ENCODE measurements at regions not wholly inside any gene's neighbourhood (a gene's known extent, or its start where the extent isn't known, plus 50 kb on each side); places are given as distances from the start of the nearest gene placed in this dataset.

DNA sequence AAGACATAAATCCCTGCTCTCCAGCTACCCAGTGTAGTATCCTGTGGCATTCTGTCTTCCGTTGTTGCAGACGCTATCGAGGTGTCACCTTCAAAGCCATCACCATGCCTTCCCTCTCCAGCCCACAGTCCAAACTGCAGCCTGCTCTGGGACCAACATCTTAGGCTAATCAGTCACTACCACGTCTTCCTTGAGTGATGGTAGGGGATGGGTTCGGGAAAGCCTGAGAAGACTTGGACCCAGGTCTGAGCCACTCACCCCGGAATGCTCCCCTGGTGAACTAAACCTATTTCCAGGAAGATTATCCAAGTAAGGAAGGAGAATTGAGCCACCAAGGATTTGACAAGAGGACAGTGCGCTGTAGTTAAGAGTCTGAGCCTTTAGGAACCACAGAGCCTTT lies 52.9 kb upstream of the IRX1 start:
- TF ChIP-seq, protein P1, sequence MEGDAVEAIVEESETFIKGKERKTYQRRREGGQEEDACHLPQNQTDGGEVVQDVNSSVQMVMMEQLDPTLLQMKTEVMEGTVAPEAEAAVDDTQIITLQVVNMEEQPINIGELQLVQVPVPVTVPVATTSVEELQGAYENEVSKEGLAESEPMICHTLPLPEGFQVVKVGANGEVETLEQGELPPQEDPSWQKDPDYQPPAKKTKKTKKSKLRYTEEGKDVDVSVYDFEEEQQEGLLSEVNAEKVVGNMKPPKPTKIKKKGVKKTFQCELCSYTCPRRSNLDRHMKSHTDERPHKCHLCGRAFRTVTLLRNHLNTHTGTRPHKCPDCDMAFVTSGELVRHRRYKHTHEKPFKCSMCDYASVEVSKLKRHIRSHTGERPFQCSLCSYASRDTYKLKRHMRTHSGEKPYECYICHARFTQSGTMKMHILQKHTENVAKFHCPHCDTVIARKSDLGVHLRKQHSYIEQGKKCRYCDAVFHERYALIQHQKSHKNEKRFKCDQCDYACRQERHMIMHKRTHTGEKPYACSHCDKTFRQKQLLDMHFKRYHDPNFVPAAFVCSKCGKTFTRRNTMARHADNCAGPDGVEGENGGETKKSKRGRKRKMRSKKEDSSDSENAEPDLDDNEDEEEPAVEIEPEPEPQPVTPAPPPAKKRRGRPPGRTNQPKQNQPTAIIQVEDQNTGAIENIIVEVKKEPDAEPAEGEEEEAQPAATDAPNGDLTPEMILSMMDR (IDR thresholded peaks at IDR 0.05; ENCODE audit: borderline replicate concordance, control extremely low read depth, extremely low read depth, insufficient read depth, missing control alignments) = no peak
- in situ Hi-C loops (cut with MboI; ENCODE audit: low sequenced_read_pairs, unreplicated experiment) = no loop called here
- DNase-seq (ENCODE audit: low spot score) = no peak

DNA sequence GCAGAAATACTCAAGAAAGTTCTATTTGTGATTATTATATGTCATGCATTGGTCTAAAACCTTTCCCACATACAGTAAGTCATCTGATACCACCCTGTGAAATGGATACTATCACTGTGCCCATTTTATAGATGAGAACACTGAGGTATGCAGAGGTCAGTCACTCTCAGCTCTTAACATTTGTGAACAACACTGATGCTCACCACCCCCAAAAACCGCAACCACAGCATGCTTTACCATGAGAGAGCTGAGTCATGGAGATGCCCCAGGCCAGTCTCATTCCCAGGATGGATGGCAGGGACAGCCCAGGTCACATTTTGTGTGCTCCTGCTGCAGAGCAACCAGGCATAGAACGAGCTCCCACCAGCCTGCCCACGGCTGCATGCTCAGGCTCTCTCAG lies 53.5 kb upstream of the IRX1 start:
- DNase-seq (ENCODE audit: low spot score) = no peak
- in situ Hi-C loops (cut with MboI; ENCODE audit: low sequenced_read_pairs, unreplicated experiment) = no loop called here
- TF ChIP-seq, protein P1 (IDR thresholded peaks at IDR 0.05; ENCODE audit: borderline replicate concordance, control extremely low read depth, extremely low read depth, insufficient read depth, missing control alignments) = no peak

GRCh38 chr5:3538886-3539285 lies 56.7 kb upstream of the IRX1 start:
- TF ChIP-seq, protein P1 (IDR thresholded peaks at IDR 0.05; ENCODE audit: borderline replicate concordance, control extremely low read depth, extremely low read depth, insufficient read depth, missing control alignments) = no peak
- no peak for DNase-seq (ENCODE audit: low spot score)
- in situ Hi-C loops (cut with MboI; ENCODE audit: low sequenced_read_pairs, unreplicated experiment) = no loop called here

- TF ChIP-seq, protein P1 (IDR thresholded peaks at IDR 0.05; ENCODE audit: borderline replicate concordance, control extremely low read depth, extremely low read depth, insufficient read depth, missing control alignments) = no peak
- no peak for DNase-seq (ENCODE audit: low spot score)
- in situ Hi-C loops (cut with MboI; ENCODE audit: low sequenced_read_pairs, unreplicated experiment) = no loop called here
These were observed 57.7 kb upstream of the IRX1 start for GRCh38 chr5:3537942-3538341.

DNA sequence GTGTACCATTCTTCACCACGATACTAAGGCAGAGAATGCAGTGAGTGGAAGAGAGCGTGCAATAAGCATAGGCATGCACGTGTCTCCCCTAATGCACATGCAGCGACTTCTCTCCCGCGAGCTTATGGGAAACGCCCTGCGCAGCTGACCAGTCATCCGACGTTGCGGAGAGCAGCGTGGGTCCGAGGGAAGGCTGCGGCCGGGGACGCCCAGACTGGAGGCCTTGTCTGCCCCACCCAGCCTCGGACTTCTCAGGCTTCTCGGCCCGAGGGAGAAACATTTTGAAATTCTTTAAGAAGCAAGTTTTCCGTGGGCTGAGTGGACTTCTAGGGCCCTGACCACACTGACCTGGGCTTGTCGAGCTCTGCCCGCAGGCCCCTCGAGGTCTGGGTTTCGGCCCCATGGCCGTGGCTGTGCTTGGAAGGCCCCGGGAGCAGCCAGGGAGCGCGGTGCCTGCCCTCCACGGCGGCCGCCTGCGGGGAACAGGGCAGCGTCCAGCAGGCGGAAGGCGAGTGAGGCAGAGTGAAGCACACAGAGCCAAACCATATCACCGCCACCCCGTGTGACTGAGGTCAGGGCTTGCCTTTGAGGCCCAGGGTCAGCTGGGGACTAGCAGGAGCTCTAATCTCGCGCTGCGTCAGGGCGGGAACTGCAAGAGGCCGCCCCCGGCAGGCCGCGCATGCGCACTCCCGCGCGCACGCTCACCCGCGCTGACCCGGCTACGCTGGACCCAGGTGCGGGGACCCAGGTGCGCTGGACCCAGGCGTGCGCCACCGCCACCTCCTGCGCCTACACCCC lies 60.0 kb upstream of the IRX1 start:
- TF ChIP-seq, protein P1 (IDR thresholded peaks at IDR 0.05; ENCODE audit: borderline replicate concordance, control extremely low read depth, extremely low read depth, insufficient read depth, missing control alignments) = no peak
- DNase-seq (ENCODE audit: low spot score) = no peak
- in situ Hi-C loops (cut with MboI; ENCODE audit: low sequenced_read_pairs, unreplicated experiment) = no loop called here

- TF ChIP-seq, protein P1 (IDR thresholded peaks at IDR 0.05; ENCODE audit: borderline replicate concordance, control extremely low read depth, extremely low read depth, insufficient read depth, missing control alignments) = no peak
- in situ Hi-C loops (cut with MboI; ENCODE audit: low sequenced_read_pairs, unreplicated experiment) = no loop called here
- no peak for DNase-seq (ENCODE audit: low spot score)
These were observed 60.6 kb upstream of the IRX1 start for GRCh38 chr5:3534997-3535396.
